PC-3 (cell line): ENCODE measurements at regions not wholly inside any gene's neighbourhood (a gene's known extent, or its start where the extent isn't known, plus 50 kb on each side); places are given as distances from the start of the nearest gene placed in this dataset.

Experiments
- CTCF ChIP-seq: fragments of 300-600 bp; sonication (generic); conservative IDR thresholded peaks from 2 replicates; pipeline ENCODE4 v1.5.1; 2017; ENCODE audit warnings: antibody characterized with exemption, low read depth, mild to moderate bottlenecking, low read length
- EZH2phosphoT487 ChIP-seq: fragments of 300-600 bp; sonication (generic); IDR thresholded peaks from 2 replicates; pipeline ENCODE4 v1.6.1; 2018; ENCODE audit warnings: mild to moderate bottlenecking, antibody characterized with exemption, low read length, borderline replicate concordance

- TF ChIP-seq CTCF (no peak), EZH2phosphoT487 (no peak)
These were observed 374.0 kb downstream of the UQCRFS1 start for GRCh38 chr19:28838909-28839308.
